ENCODE measurements at regions not wholly inside any gene's neighbourhood (a gene's known extent, or its start where the extent isn't known, plus 50 kb on each side); places are given as distances from the start of the nearest gene placed in this dataset.

- no peak for TF ChIP-seq CTCF (IDR thresholded peaks at IDR 0.05)
- H3K79me2 ChIP-seq (ENCODE audit: insufficient read depth, low read length): no peaks in the 10 kb centered on the region
- no peaks in the 10 kb centered on the region for H3K36me3 Mint-ChIP-seq
- no peak overlapping the region for H3K27ac ChIP-seq (ENCODE audit: low read depth in 1 of 2, low read length in 2 of 2)
- H3K9ac ChIP-seq (ENCODE audit: insufficient read depth, low read length, poor library complexity, severe bottlenecking): no peak overlapping the region
- DNase-seq: no peak
- no peak overlapping the region for H3K27ac Mint-ChIP-seq
- no peak overlapping the region for H2AFZ ChIP-seq (ENCODE audit: insufficient read depth, low read depth, low read length, poor library complexity, severe bottlenecking)
- H3K4me1 ChIP-seq (ENCODE audit: control insufficient read depth in 1 of 2, insufficient read depth in 2 of 2, low read length in 2 of 2): no peaks in the 10 kb centered on the region
- H3K4me3 ChIP-seq (replicated peaks in 1 of 3; ENCODE audit: low read depth in 2 of 3, low read length in 3 of 3): no peak overlapping the region
- H3K9me3 ChIP-seq (replicated peaks in 1 of 2; ENCODE audit: control insufficient read depth in 1 of 2, insufficient read depth in 1 of 2, low read length in 2 of 2): peaks cover 0 to 3% of the 10 kb centered on the region in 2 donors
- no peaks in the 10 kb centered on the region for H4K20me1 ChIP-seq (ENCODE audit: insufficient read depth, low read length)
- no peaks in the 10 kb centered on the region for H3K36me3 ChIP-seq (replicated peaks in 1 of 2; ENCODE audit: control insufficient read depth in 1 of 2, insufficient read depth in 2 of 2, low read length in 2 of 2)
- peaks cover 0 to 5% (median 0%) of the 10 kb centered on the region in 7 donors for H3K9me3 Mint-ChIP-seq
- H3K27me3 Mint-ChIP-seq (ENCODE audit: low read depth in 3 of 3): no peaks in the 10 kb centered on the region
- no peaks in the 10 kb centered on the region for H3K27me3 ChIP-seq (ENCODE audit: control insufficient read depth in 2 of 2, insufficient read depth in 2 of 2, low read length in 2 of 2)
- H3K4me3 Mint-ChIP-seq: no peak overlapping the region
- H3K4me2 ChIP-seq (replicated peaks; ENCODE audit: extremely low read depth, low read length, poor library complexity, severe bottlenecking): no peak overlapping the region
- no CpG with 5 or more reads among the region's 2 CpGs for WGBS (ENCODE audit: insufficient coverage)
- no peaks in the 10 kb centered on the region for H3K4me1 Mint-ChIP-seq
- intact Hi-C loops (cut with micrococcal nuclease): no loop called here
Observed at GRCh38 chr4:133372699-133373098, 223.6 kb downstream of the PCDH10 start.

- no peak for DNase-seq
- no peak overlapping the region for H3K27ac Mint-ChIP-seq
- H3K9ac ChIP-seq (ENCODE audit: insufficient read depth, low read length, poor library complexity, severe bottlenecking): no peak overlapping the region
- intact Hi-C loops (cut with micrococcal nuclease): no loop called here
- no peaks in the 10 kb centered on the region for H4K20me1 ChIP-seq (ENCODE audit: insufficient read depth, low read length)
- no peaks in the 10 kb centered on the region for H3K27me3 Mint-ChIP-seq (ENCODE audit: low read depth in 3 of 3)
- H3K4me2 ChIP-seq (replicated peaks; ENCODE audit: extremely low read depth, low read length, poor library complexity, severe bottlenecking): no peak overlapping the region
- no peak overlapping the region for H3K4me3 Mint-ChIP-seq
- H3K4me1 Mint-ChIP-seq: no peaks in the 10 kb centered on the region
- H3K79me2 ChIP-seq (ENCODE audit: insufficient read depth, low read length): no peaks in the 10 kb centered on the region
- no peaks in the 10 kb centered on the region for H3K4me1 ChIP-seq (ENCODE audit: control insufficient read depth in 1 of 2, insufficient read depth in 2 of 2, low read length in 2 of 2)
- no peak overlapping the region for H2AFZ ChIP-seq (ENCODE audit: insufficient read depth, low read depth, low read length, poor library complexity, severe bottlenecking)
- no peak overlapping the region for H3K4me3 ChIP-seq (replicated peaks in 1 of 3; ENCODE audit: low read depth in 2 of 3, low read length in 3 of 3)
- H3K36me3 ChIP-seq (replicated peaks in 1 of 2; ENCODE audit: control insufficient read depth in 1 of 2, insufficient read depth in 2 of 2, low read length in 2 of 2): no peaks in the 10 kb centered on the region
- TF ChIP-seq CTCF (IDR thresholded peaks at IDR 0.05): no peak
- H3K9me3 Mint-ChIP-seq: peaks cover 0 to 5% (median 1%) of the 10 kb centered on the region in 7 donors
- H3K9me3 ChIP-seq (replicated peaks in 1 of 2; ENCODE audit: control insufficient read depth in 1 of 2, insufficient read depth in 1 of 2, low read length in 2 of 2): no peaks in the 10 kb centered on the region
- H3K27me3 ChIP-seq (ENCODE audit: control insufficient read depth in 2 of 2, insufficient read depth in 2 of 2, low read length in 2 of 2): no peaks in the 10 kb centered on the region
- no peaks in the 10 kb centered on the region for H3K36me3 Mint-ChIP-seq
- no CpG with 5 or more reads among the region's 3 CpGs for WGBS (ENCODE audit: insufficient coverage)
- no peak overlapping the region for H3K27ac ChIP-seq (ENCODE audit: low read depth in 1 of 2, low read length in 2 of 2)
Observed at GRCh38 chr4:133355633-133356032, 206.5 kb downstream of the PCDH10 start.
